ENCODE measurements at regions not wholly inside any gene's neighbourhood (a gene's known extent, or its start where the extent isn't known, plus 50 kb on each side); places are given as distances from the start of the nearest gene placed in this dataset.
"Not testable (repeated sequence)": the region's sequence is repeated elsewhere in the genome, so short reads cannot be mapped to it uniquely, and the experiment has no call there.

DNA sequence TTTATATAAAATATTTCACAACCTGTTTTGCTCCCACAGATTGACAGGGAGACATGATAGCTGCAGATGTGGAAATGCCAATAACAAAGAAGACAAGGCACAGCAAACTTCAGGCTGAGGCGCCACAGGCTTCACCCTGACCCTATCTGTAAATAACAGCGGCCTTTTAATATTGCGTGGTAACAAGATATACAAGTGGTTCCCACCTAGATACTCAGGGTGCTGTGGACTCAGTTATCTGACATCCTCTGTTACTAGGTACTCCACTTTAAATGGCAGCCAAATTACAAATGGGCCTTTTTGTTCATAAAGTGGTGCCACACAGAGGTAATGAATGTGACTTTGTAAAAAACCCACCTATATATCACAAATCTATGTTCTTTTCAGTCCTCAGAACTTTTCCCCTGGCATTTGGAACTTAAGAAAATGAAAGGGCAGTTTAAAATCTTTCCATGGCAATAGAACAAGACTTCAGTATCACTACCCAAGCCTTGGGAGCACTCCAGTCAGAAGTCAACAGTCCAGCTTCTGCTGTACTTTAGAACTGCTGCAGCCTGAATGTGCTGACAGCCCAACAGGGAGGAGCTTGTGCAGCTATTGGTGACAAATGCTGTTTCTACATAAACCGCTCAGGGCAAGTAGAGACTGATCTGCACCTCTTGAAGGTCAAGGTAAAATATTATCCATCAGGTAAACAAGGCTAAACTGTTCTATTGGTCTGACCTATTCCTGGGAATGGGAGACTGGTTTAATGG lies 86.2 kb upstream of the DCD start:
- ATAC-seq (replicated peaks), result no peak
- H3K27me3 Mint-ChIP-seq, result no peaks in the 10 kb centered on the region
- H3K9me3 Mint-ChIP-seq, result peaks cover 14% of the 10 kb centered on the region
- no peak overlapping the region for H3K4me3 Mint-ChIP-seq
- H3K27ac Mint-ChIP-seq, result no peak overlapping the region
- H3K4me1 Mint-ChIP-seq, result peaks cover 22% of the 10 kb centered on the region
- H3K36me3 Mint-ChIP-seq (ENCODE audit: low read depth), result no peaks in the 10 kb centered on the region

DNA sequence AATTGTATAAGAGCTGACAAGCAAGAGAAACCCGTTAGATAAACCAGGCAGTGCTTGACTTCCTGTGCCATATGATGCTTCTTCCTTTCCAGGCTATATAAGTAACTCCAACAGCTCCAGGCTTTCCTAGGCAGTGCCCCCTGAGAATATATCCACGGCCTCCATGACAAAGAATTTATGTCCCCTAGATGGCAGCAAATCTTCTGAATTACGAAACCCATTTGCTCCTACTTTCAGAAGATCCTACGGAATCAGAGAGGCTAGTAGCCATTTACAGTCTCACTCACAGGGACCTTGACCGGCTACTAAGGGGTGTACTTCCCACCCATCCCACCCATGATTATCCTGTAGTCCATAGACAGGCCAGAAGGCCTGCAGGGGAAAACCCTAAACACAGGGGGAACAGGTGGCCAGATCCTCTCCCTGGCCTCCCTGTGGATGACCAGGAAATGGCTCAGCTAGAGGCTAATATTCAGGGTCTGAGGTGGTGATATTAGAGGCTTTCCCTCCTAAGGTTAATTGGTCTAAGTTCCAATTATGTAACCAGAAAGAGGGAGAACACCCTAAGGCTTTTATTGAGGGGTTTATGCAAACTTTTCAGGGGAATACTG lies 77.2 kb upstream of the DCD start:
- no peak for ATAC-seq (replicated peaks)
- H3K4me1 Mint-ChIP-seq, result peaks cover 13% of the 10 kb centered on the region
- H3K27ac Mint-ChIP-seq, result no peak overlapping the region
- H3K27me3 Mint-ChIP-seq, result peaks cover 17% of the 10 kb centered on the region
- H3K9me3 Mint-ChIP-seq, result no peaks in the 10 kb centered on the region
- H3K36me3 Mint-ChIP-seq (ENCODE audit: low read depth), result no peaks in the 10 kb centered on the region
- H3K4me3 Mint-ChIP-seq, result no peak overlapping the region

- Mint-ChIP-seq H3K4me1 (peaks cover 9% of the 10 kb centered on the region), H3K9me3 (no peaks in the 10 kb centered on the region), H3K27ac (no peak overlapping the region), H3K36me3 (ENCODE audit: low read depth) (no peaks in the 10 kb centered on the region), H3K27me3 (peaks cover 19% of the 10 kb centered on the region), H3K4me3 (no peak overlapping the region)
- ATAC-seq (replicated peaks), result peak; percentile 53
Measured at GRCh38 chr12:54723379-54724256, 75.5 kb upstream of the DCD start.

DNA sequence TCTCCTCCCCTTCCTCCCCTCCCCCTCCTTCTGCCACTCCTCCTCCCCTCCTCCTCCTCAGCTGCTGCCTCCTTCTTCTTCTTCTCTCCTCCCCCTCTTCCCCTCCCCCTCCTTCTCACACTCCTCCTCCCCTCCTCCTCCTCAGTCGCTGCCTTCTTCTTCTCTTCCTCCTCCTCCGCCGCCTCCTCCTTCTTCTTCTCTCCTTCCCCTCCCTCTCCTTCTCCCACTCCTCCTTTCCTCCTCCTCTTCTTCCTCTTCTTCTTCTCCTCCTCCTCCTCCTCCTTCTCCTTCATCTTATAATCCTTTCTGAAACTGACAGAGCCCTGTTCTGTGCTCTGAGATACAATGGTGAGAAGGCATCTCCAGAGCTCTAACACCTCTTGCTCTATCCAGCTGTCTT lies 73.1 kb upstream of the DCD start:
- Mint-ChIP-seq H3K27me3 (peaks cover 25% of the 10 kb centered on the region), H3K4me1 (peaks cover 9% of the 10 kb centered on the region), H3K4me3 (no peak overlapping the region), H3K27ac (no peak overlapping the region), H3K36me3 (ENCODE audit: low read depth) (no peaks in the 10 kb centered on the region), H3K9me3 (no peaks in the 10 kb centered on the region)
- no peak for ATAC-seq (replicated peaks)

DNA sequence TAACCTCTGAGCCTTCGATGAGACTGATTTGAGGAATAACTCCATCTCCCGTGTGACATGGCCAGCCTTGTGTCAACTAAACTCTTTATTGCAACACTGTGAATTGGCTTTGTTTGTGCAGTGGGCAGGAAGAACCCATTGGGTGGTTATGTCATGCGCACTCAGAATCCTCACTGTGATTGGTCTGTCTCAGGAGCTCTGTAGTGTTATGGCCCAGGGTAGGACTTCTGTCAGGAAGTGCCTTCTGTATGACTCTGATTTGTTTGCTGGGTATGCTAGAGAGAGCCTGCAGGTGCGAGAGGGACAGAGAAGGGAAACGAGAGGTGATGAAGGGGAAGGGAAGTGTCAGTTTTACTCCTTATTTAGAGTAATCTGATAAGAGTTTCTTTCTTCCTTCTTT lies 71.5 kb upstream of the DCD start:
- ATAC-seq (replicated peaks), result no peak
- Mint-ChIP-seq H3K27me3 (peaks cover 29% of the 10 kb centered on the region), H3K36me3 (ENCODE audit: low read depth) (no peaks in the 10 kb centered on the region), H3K4me3 (no peak overlapping the region), H3K27ac (no peak overlapping the region), H3K9me3 (no peaks in the 10 kb centered on the region), H3K4me1 (peaks cover 6% of the 10 kb centered on the region)

- Mint-ChIP-seq H3K27me3 (peaks cover 26% of the 10 kb centered on the region), H3K9me3 (no peaks in the 10 kb centered on the region), H3K27ac (no peak overlapping the region), H3K4me3 (no peak overlapping the region), H3K36me3 (ENCODE audit: low read depth) (no peaks in the 10 kb centered on the region), H3K4me1 (no peaks in the 10 kb centered on the region)
- no peak for ATAC-seq (replicated peaks)
Measured at GRCh38 chr12:54716261-54716660, 68.1 kb upstream of the DCD start.

GRCh38 chr12:54713876-54714275 lies 65.7 kb upstream of the DCD start:
- not testable (repeated sequence) for H3K9me3 Mint-ChIP-seq; H3K36me3 Mint-ChIP-seq (ENCODE audit: low read depth); H3K27ac Mint-ChIP-seq; H3K4me3 Mint-ChIP-seq; H3K4me1 Mint-ChIP-seq; ATAC-seq (replicated peaks)
- peaks cover 20% of the 10 kb centered on the region for H3K27me3 Mint-ChIP-seq

- Mint-ChIP-seq H3K27ac (no peak overlapping the region), H3K4me3 (no peak overlapping the region), H3K9me3 (no peaks in the 10 kb centered on the region), H3K4me1 (no peaks in the 10 kb centered on the region), H3K36me3 (ENCODE audit: low read depth) (no peaks in the 10 kb centered on the region), H3K27me3 (peaks cover 13% of the 10 kb centered on the region)
- no peak for ATAC-seq (replicated peaks)
Measured at GRCh38 chr12:54711669-54712068, 63.5 kb upstream of the DCD start.

GRCh38 chr12:54708826-54709225 lies 60.7 kb upstream of the DCD start:
- ATAC-seq (replicated peaks), result no peak
- H3K9me3 Mint-ChIP-seq, result no peaks in the 10 kb centered on the region

GRCh38 chr12:54704202-54704601 lies 56.0 kb upstream of the DCD start:
- Mint-ChIP-seq H3K4me3 (no peak overlapping the region), H3K4me1 (no peaks in the 10 kb centered on the region), H3K27ac (no peak overlapping the region), H3K9me3 (no peaks in the 10 kb centered on the region), H3K36me3 (ENCODE audit: low read depth) (no peaks in the 10 kb centered on the region), H3K27me3 (peaks cover 2% of the 10 kb centered on the region)
- ATAC-seq (replicated peaks), result no peak

More at GRCh38 chr12:54708826-54709225, 60.7 kb upstream of the DCD start:
- no peaks in the 10 kb centered on the region for H3K4me1 Mint-ChIP-seq
- H3K27ac Mint-ChIP-seq, result no peak overlapping the region
- no peaks in the 10 kb centered on the region for H3K36me3 Mint-ChIP-seq (ENCODE audit: low read depth)
- H3K4me3 Mint-ChIP-seq, result no peak overlapping the region
- peaks cover 8% of the 10 kb centered on the region for H3K27me3 Mint-ChIP-seq

DNA sequence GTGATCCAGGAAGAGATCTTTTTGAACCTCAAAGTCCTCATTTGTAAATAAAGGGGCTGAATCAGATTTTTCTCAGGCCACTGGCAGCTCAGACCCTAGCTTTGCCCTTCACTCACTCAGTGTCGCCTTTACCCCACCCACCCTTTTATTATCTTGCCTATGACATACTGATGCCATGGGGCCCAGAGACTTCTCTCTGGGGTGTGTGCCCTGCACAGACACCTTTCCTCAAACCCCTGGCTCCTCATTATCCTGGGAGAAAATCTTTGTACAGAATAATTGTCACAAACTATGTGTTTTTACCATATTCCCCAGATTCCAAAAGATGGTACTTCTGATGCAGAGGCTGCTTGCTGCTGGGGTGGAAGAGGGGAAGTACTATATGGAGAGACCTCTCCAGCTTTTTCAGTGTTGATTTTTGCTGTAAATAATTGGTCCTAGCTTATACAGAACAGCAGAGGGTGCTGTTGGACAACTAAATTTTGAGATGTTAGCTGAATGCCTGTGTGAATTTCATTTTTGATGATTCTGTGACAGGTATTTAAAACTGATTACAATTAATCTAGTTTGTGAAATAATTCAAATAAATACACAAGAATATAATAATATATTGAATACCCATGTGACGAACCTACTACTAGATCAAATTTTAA lies 53.9 kb upstream of the DCD start:
- Mint-ChIP-seq H3K27me3 (peaks cover 10% of the 10 kb centered on the region), H3K4me3 (no peak overlapping the region), H3K27ac (no peak overlapping the region), H3K36me3 (ENCODE audit: low read depth) (no peaks in the 10 kb centered on the region), H3K4me1 (no peaks in the 10 kb centered on the region), H3K9me3 (no peaks in the 10 kb centered on the region)
- peak; percentile 35 for ATAC-seq (replicated peaks)

DNA sequence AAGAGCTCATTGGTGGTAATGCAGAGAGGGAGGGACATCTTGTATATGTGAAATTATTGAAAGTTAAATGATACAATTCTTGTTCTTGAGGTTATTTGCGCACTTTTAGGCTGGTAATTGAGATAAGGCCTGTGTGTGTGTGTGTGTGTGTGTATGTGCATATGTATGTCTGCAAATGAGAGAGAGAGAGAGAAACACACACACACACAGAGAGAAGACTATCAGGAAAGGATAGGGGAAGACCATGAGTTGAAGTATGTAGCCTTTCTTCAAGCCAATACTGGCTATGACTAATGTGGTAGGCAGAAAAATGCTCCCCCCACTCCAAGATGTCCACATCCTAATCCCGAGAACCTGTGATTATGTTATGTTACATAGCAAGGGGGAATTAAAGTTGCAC lies 52.7 kb upstream of the DCD start:
- no peak for ATAC-seq (replicated peaks)
- H3K27ac Mint-ChIP-seq, result no peak overlapping the region
- no peaks in the 10 kb centered on the region for H3K36me3 Mint-ChIP-seq (ENCODE audit: low read depth)
- H3K9me3 Mint-ChIP-seq, result no peaks in the 10 kb centered on the region
- H3K27me3 Mint-ChIP-seq, result peaks cover 10% of the 10 kb centered on the region
- no peak overlapping the region for H3K4me3 Mint-ChIP-seq
- no peaks in the 10 kb centered on the region for H3K4me1 Mint-ChIP-seq

- H3K36me3 Mint-ChIP-seq (ENCODE audit: low read depth), result no peaks in the 10 kb centered on the region
- H3K27ac Mint-ChIP-seq, result no peak overlapping the region
- no peaks in the 10 kb centered on the region for H3K4me1 Mint-ChIP-seq
- no peak for ATAC-seq (replicated peaks)
- H3K27me3 Mint-ChIP-seq, result peaks cover 13% of the 10 kb centered on the region
- no peak overlapping the region for H3K4me3 Mint-ChIP-seq
- H3K9me3 Mint-ChIP-seq, result no peaks in the 10 kb centered on the region
Measured at GRCh38 chr12:54700301-54700700, 52.1 kb upstream of the DCD start.
